ENCODE measurements at regions not wholly inside any gene's neighbourhood (a gene's known extent, or its start where the extent isn't known, plus 50 kb on each side); places are given as distances from the start of the nearest gene placed in this dataset.

GRCh38 chr11:119891055-119891768 is 162.2 kb upstream of the NECTIN1 start:
- WGBS (ENCODE audit: insufficient coverage): 41% methylated on average over 16 of the region's 16 CpGs
- peak; percentile 16 for DNase-seq
- Histone ChIP-seq H3K9me3 (replicated peaks; ENCODE audit: control insufficient read depth, low read depth, low read length) (no peaks in the 10 kb centered on the region), H3K27ac (ENCODE audit: low read length) (no peak overlapping the region), H3K27me3 (ENCODE audit: control insufficient read depth, insufficient read depth, low read length) (peaks cover 19% of the 10 kb centered on the region), H3K36me3 (ENCODE audit: control insufficient read depth, insufficient read depth, low read length) (no peaks in the 10 kb centered on the region), H3K4me1 (ENCODE audit: control insufficient read depth, insufficient read depth, low read length) (peaks cover 24% of the 10 kb centered on the region), H3K4me3 (ENCODE audit: low read length) (no peak overlapping the region)

GRCh38 chr11:119890466-119890865 is 161.5 kb upstream of the NECTIN1 start:
- Histone ChIP-seq H3K27me3 (ENCODE audit: control insufficient read depth, insufficient read depth, low read length) (peaks cover 19% of the 10 kb centered on the region), H3K36me3 (ENCODE audit: control insufficient read depth, insufficient read depth, low read length) (no peaks in the 10 kb centered on the region), H3K4me1 (ENCODE audit: control insufficient read depth, insufficient read depth, low read length) (peaks cover 24% of the 10 kb centered on the region), H3K9me3 (replicated peaks; ENCODE audit: control insufficient read depth, low read depth, low read length) (no peaks in the 10 kb centered on the region), H3K27ac (ENCODE audit: low read length) (no peak overlapping the region), H3K4me3 (ENCODE audit: low read length) (no peak overlapping the region)
- 70% methylated on average over 4 of the region's 5 CpGs for WGBS (ENCODE audit: insufficient coverage)
- DNase-seq: no peak

- no peak overlapping the region for H3K4me3 ChIP-seq (ENCODE audit: low read length)
- no peak for DNase-seq
- H3K27me3 ChIP-seq (ENCODE audit: control insufficient read depth, insufficient read depth, low read length): peaks cover 19% of the 10 kb centered on the region
- H3K4me1 ChIP-seq (ENCODE audit: control insufficient read depth, insufficient read depth, low read length): peaks cover 24% of the 10 kb centered on the region
- no peaks in the 10 kb centered on the region for H3K9me3 ChIP-seq (replicated peaks; ENCODE audit: control insufficient read depth, low read depth, low read length)
- H3K27ac ChIP-seq (ENCODE audit: low read length): no peak overlapping the region
- 79% methylated on average over 3 of the region's 4 CpGs for WGBS (ENCODE audit: insufficient coverage)
- no peaks in the 10 kb centered on the region for H3K36me3 ChIP-seq (ENCODE audit: control insufficient read depth, insufficient read depth, low read length)
These were observed 160.8 kb upstream of the NECTIN1 start for GRCh38 chr11:119889728-119890280.

GRCh38 chr11:119889111-119889510 is 160.1 kb upstream of the NECTIN1 start:
- Histone ChIP-seq H3K9me3 (replicated peaks; ENCODE audit: control insufficient read depth, low read depth, low read length) (no peaks in the 10 kb centered on the region), H3K4me1 (ENCODE audit: control insufficient read depth, insufficient read depth, low read length) (peaks cover 24% of the 10 kb centered on the region), H3K4me3 (ENCODE audit: low read length) (no peak overlapping the region), H3K27ac (ENCODE audit: low read length) (no peak overlapping the region), H3K27me3 (ENCODE audit: control insufficient read depth, insufficient read depth, low read length) (peaks cover 22% of the 10 kb centered on the region), H3K36me3 (ENCODE audit: control insufficient read depth, insufficient read depth, low read length) (no peaks in the 10 kb centered on the region)
- no peak for DNase-seq
- 69% methylated on average over 2 of the region's 5 CpGs for WGBS (ENCODE audit: insufficient coverage)

GRCh38 chr11:119888119-119888518 is 159.1 kb upstream of the NECTIN1 start:
- no peak for DNase-seq
- H3K4me1 ChIP-seq (ENCODE audit: control insufficient read depth, insufficient read depth, low read length): peaks cover 24% of the 10 kb centered on the region
- H3K9me3 ChIP-seq (replicated peaks; ENCODE audit: control insufficient read depth, low read depth, low read length): no peaks in the 10 kb centered on the region
- H3K27me3 ChIP-seq (ENCODE audit: control insufficient read depth, insufficient read depth, low read length): peaks cover 20% of the 10 kb centered on the region
- 14% methylated on average over 3 of the region's 5 CpGs for WGBS (ENCODE audit: insufficient coverage)
- no peak overlapping the region for H3K27ac ChIP-seq (ENCODE audit: low read length)
- no peak overlapping the region for H3K4me3 ChIP-seq (ENCODE audit: low read length)
- no peaks in the 10 kb centered on the region for H3K36me3 ChIP-seq (ENCODE audit: control insufficient read depth, insufficient read depth, low read length)

- WGBS (ENCODE audit: insufficient coverage): 75% methylated on average over 7 of the region's 11 CpGs
These were observed 157.7 kb upstream of the NECTIN1 start for GRCh38 chr11:119886667-119887230.

GRCh38 chr11:119885861-119886567 is 157.0 kb upstream of the NECTIN1 start:
- no peak for DNase-seq
- no peaks in the 10 kb centered on the region for H3K9me3 ChIP-seq (replicated peaks; ENCODE audit: control insufficient read depth, low read depth, low read length)
- no peaks in the 10 kb centered on the region for H3K36me3 ChIP-seq (ENCODE audit: control insufficient read depth, insufficient read depth, low read length)
- no peak overlapping the region for H3K27ac ChIP-seq (ENCODE audit: low read length)
- no CpG with 5 or more reads among the region's 5 CpGs for WGBS (ENCODE audit: insufficient coverage)
- no peak overlapping the region for H3K4me3 ChIP-seq (ENCODE audit: low read length)
- H3K4me1 ChIP-seq (ENCODE audit: control insufficient read depth, insufficient read depth, low read length): peaks cover 13% of the 10 kb centered on the region
- peaks cover 12% of the 10 kb centered on the region for H3K27me3 ChIP-seq (ENCODE audit: control insufficient read depth, insufficient read depth, low read length)

More at GRCh38 chr11:119886667-119887230, 157.7 kb upstream of the NECTIN1 start:
- Histone ChIP-seq H3K27me3 (ENCODE audit: control insufficient read depth, insufficient read depth, low read length) (peaks cover 12% of the 10 kb centered on the region), H3K27ac (ENCODE audit: low read length) (no peak overlapping the region), H3K4me3 (ENCODE audit: low read length) (no peak overlapping the region), H3K36me3 (ENCODE audit: control insufficient read depth, insufficient read depth, low read length) (no peaks in the 10 kb centered on the region), H3K9me3 (replicated peaks; ENCODE audit: control insufficient read depth, low read depth, low read length) (no peaks in the 10 kb centered on the region), H3K4me1 (ENCODE audit: control insufficient read depth, insufficient read depth, low read length) (peaks cover 19% of the 10 kb centered on the region)
- peak; percentile 23 for DNase-seq

GRCh38 chr11:119885067-119885466 is 156.1 kb upstream of the NECTIN1 start:
- H3K4me1 ChIP-seq (ENCODE audit: control insufficient read depth, insufficient read depth, low read length): peaks cover 13% of the 10 kb centered on the region
- H3K36me3 ChIP-seq (ENCODE audit: control insufficient read depth, insufficient read depth, low read length): no peaks in the 10 kb centered on the region
- H3K4me3 ChIP-seq (ENCODE audit: low read length): no peak overlapping the region
- no peaks in the 10 kb centered on the region for H3K9me3 ChIP-seq (replicated peaks; ENCODE audit: control insufficient read depth, low read depth, low read length)
- H3K27ac ChIP-seq (ENCODE audit: low read length): no peak overlapping the region
- WGBS (ENCODE audit: insufficient coverage): 87% methylated on average over 2 of the region's 5 CpGs
- no peak for DNase-seq
- H3K27me3 ChIP-seq (ENCODE audit: control insufficient read depth, insufficient read depth, low read length): peaks cover 16% of the 10 kb centered on the region

- peaks cover 4% of the 10 kb centered on the region for H3K4me1 ChIP-seq (ENCODE audit: control insufficient read depth, insufficient read depth, low read length)
- DNase-seq: no peak
- no peak overlapping the region for H3K27ac ChIP-seq (ENCODE audit: low read length)
- no peaks in the 10 kb centered on the region for H3K36me3 ChIP-seq (ENCODE audit: control insufficient read depth, insufficient read depth, low read length)
- WGBS (ENCODE audit: insufficient coverage): 92% methylated on average over 2 of the region's 4 CpGs
- peaks cover 8% of the 10 kb centered on the region for H3K27me3 ChIP-seq (ENCODE audit: control insufficient read depth, insufficient read depth, low read length)
- no peak overlapping the region for H3K4me3 ChIP-seq (ENCODE audit: low read length)
- no peaks in the 10 kb centered on the region for H3K9me3 ChIP-seq (replicated peaks; ENCODE audit: control insufficient read depth, low read depth, low read length)
These were observed 153.3 kb upstream of the NECTIN1 start for GRCh38 chr11:119882316-119882715.

GRCh38 chr11:119880873-119881272 is 151.9 kb upstream of the NECTIN1 start:
- H3K9me3 ChIP-seq (replicated peaks; ENCODE audit: control insufficient read depth, low read depth, low read length): no peaks in the 10 kb centered on the region
- no peak overlapping the region for H3K4me3 ChIP-seq (ENCODE audit: low read length)
- peaks cover 8% of the 10 kb centered on the region for H3K27me3 ChIP-seq (ENCODE audit: control insufficient read depth, insufficient read depth, low read length)
- DNase-seq: no peak
- H3K36me3 ChIP-seq (ENCODE audit: control insufficient read depth, insufficient read depth, low read length): no peaks in the 10 kb centered on the region
- no peaks in the 10 kb centered on the region for H3K4me1 ChIP-seq (ENCODE audit: control insufficient read depth, insufficient read depth, low read length)
- no peak overlapping the region for H3K27ac ChIP-seq (ENCODE audit: low read length)
- 43% methylated on average over 4 of the region's 7 CpGs for WGBS (ENCODE audit: insufficient coverage)

Measured in muscle of leg (tissue), 3 donors.